GM19468 (cell line): ENCODE measurements at regions not wholly inside any gene's neighbourhood (a gene's known extent, or its start where the extent isn't known, plus 50 kb on each side); places are given as distances from the start of the nearest gene placed in this dataset.
"Not testable (repeated sequence)": the region's sequence is repeated elsewhere in the genome, so short reads cannot be mapped to it uniquely, and the experiment has no call there.

ENCODE experiments used
- ATAC-seq: cut with Tn5 transposase; IDR thresholded peaks from one replicate; pipeline ENCODE4 v1.9.1; 2021; ENCODE audit warnings: mild to moderate bottlenecking, moderate library complexity, moderate number of reproducible peaks; ENCODE audit not compliant: unreplicated experiment; ENCODE audit errors: extremely low read depth

- no peak for ATAC-seq
Measured at GRCh38 chr21:35485364-35485763, 436.3 kb upstream of the RUNX1 start.

GRCh38 chr21:35484851-35485250 lies 435.7 kb upstream of the RUNX1 start:
- no peak for ATAC-seq

- no peak for ATAC-seq
Measured at GRCh38 chr21:35484032-35484431, 434.9 kb upstream of the RUNX1 start.

GRCh38 chr21:35482933-35483662 lies 434.0 kb upstream of the RUNX1 start:
- no peak for ATAC-seq

GRCh38 chr21:35482096-35482495 lies 433.0 kb upstream of the RUNX1 start:
- no peak for ATAC-seq

- no peak for ATAC-seq
Measured at GRCh38 chr21:35481005-35481404, 431.9 kb upstream of the RUNX1 start.

- ATAC-seq: no peak
Measured at GRCh38 chr21:35479529-35479928, 430.4 kb upstream of the RUNX1 start.

GRCh38 chr21:35479065-35479448 lies 430.0 kb upstream of the RUNX1 start:
- no peak for ATAC-seq

GRCh38 chr21:35478161-35479064 lies 429.3 kb upstream of the RUNX1 start:
- ATAC-seq: no peak

GRCh38 chr21:35477622-35478021 lies 428.5 kb upstream of the RUNX1 start:
- ATAC-seq: no peak

- ATAC-seq: no peak
Measured at GRCh38 chr21:35476621-35477395, 427.7 kb upstream of the RUNX1 start.

- no peak for ATAC-seq
Measured at GRCh38 chr21:35475762-35476161, 426.7 kb upstream of the RUNX1 start.

- ATAC-seq: no peak
Measured at GRCh38 chr21:35475009-35475408, 425.9 kb upstream of the RUNX1 start.

- ATAC-seq: no peak
Measured at GRCh38 chr21:35473496-35473895, 424.4 kb upstream of the RUNX1 start.

GRCh38 chr21:35470522-35470921 lies 421.4 kb upstream of the RUNX1 start:
- no peak for ATAC-seq

- no peak for ATAC-seq
Measured at GRCh38 chr21:35469498-35469897, 420.4 kb upstream of the RUNX1 start.

- ATAC-seq: no peak
Measured at GRCh38 chr21:35468991-35469390, 419.9 kb upstream of the RUNX1 start.

GRCh38 chr21:35467566-35467965 lies 418.5 kb upstream of the RUNX1 start:
- ATAC-seq: no peak

- not testable (repeated sequence) for ATAC-seq
Measured at GRCh38 chr21:35466681-35467080, 417.6 kb upstream of the RUNX1 start.

- no peak for ATAC-seq
Measured at GRCh38 chr21:35465741-35466140, 416.6 kb upstream of the RUNX1 start.

- no peak for ATAC-seq
Measured at GRCh38 chr21:35461700-35462099, 412.6 kb upstream of the RUNX1 start.
